Right atrium auricular region (tissue), 2 donors: ENCODE measurements at regions not wholly inside any gene's neighbourhood (a gene's known extent, or its start where the extent isn't known, plus 50 kb on each side); places are given as distances from the start of the nearest gene placed in this dataset.

Experiments used
- DNase-seq: peaks from one replicate; pipeline ENCODE4 v3.0.0-alpha.2; 2019; ENCODE audit warnings: low spot score
- H3K27ac ChIP-seq, 2 donors: fragments of 200-600 bp; sonication (generic); 1 replicate in 1 of 2; 2 replicates in 1 of 2; pipeline ENCODE4 v1.5.1; 2016 to 2019
- H3K27me3 ChIP-seq, 2 donors: fragments of 200-600 bp; sonication (generic); one replicate each; pipeline versions ENCODE4 v1.5.1 to v1.6.0; 2017 to 2019
- H3K36me3 ChIP-seq: fragments of 200-600 bp; sonication (generic); one replicate; pipeline ENCODE4 v1.5.1; 2016
- H3K4me1 ChIP-seq, 2 donors: fragments of 200-600 bp; sonication (generic); one replicate each; pipeline versions ENCODE4 v1.5.1 to v1.6.0; 2017 to 2019
- H3K4me3 ChIP-seq, 2 donors: fragments of 200-600 bp; sonication (generic); 1 replicate in 1 of 2; 2 replicates in 1 of 2; pipeline ENCODE4 v1.5.1; 2017 to 2019; ENCODE audit warnings: mild to moderate bottlenecking in 1 of 2, moderate library complexity in 1 of 2
- H3K9me3 ChIP-seq, 2 donors: fragments of 200-600 bp; sonication (generic); one replicate each; pipeline ENCODE4 v1.5.1; 2019
- TF ChIP-seq, protein P1 (sequence below), 2 donors: fragments of 200-600 bp; sonication (generic); IDR thresholded peaks; one replicate each; pipeline ENCODE4 v1.5.1; 2019; ENCODE audit warnings: antibody characterized with exemption in 2 of 2

DNA sequence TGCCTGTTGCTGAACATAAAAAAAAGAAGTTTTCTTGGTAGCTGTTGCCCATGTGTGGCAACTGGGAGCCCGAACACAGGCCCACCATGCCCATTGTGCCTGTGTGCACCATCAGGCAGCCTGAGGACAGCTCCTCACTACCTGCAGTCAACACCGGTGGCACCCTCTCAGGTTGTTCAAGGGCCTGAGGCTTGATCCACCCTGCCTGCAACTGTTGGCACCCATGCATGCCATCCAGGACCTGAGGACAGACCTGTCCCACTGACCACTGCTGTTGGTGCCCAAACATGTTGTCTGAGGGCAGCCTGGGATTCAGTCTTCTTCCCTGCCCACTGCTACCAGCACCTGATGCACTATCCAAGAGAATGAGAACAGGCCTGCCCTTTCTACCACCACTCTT lies 661.1 kb upstream of the ZNF804A start:
- Histone ChIP-seq H3K9me3 (peaks cover 0 to 21% of the 10 kb centered on the region in 2 donors), H3K4me1 (no peaks in the 10 kb centered on the region), H3K4me3 (no peak overlapping the region), H3K36me3 (no peaks in the 10 kb centered on the region), H3K27ac (no peak overlapping the region), H3K27me3 (no peaks in the 10 kb centered on the region)
- no peak for DNase-seq
- TF ChIP-seq, protein P1, sequence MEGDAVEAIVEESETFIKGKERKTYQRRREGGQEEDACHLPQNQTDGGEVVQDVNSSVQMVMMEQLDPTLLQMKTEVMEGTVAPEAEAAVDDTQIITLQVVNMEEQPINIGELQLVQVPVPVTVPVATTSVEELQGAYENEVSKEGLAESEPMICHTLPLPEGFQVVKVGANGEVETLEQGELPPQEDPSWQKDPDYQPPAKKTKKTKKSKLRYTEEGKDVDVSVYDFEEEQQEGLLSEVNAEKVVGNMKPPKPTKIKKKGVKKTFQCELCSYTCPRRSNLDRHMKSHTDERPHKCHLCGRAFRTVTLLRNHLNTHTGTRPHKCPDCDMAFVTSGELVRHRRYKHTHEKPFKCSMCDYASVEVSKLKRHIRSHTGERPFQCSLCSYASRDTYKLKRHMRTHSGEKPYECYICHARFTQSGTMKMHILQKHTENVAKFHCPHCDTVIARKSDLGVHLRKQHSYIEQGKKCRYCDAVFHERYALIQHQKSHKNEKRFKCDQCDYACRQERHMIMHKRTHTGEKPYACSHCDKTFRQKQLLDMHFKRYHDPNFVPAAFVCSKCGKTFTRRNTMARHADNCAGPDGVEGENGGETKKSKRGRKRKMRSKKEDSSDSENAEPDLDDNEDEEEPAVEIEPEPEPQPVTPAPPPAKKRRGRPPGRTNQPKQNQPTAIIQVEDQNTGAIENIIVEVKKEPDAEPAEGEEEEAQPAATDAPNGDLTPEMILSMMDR (IDR thresholded peaks at IDR 0.05) = no peak

DNA sequence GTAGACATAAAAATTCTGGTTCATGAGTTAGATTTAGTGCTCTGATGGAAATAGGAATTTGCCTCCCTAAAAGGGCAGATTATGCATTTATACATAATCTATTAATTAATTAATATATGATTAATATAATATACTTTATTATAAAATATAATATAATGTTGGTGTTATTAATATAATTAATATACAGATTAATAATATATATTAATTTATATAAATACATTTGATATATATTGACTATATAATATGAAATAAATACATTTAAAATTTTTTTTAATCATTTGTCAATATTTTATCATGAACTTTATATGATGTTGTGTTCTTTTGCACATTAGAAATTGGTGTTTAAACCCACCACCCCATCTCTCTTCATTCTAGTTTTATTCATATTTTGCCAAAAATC lies 652.1 kb upstream of the ZNF804A start:
- no peaks in the 10 kb centered on the region for H3K27me3 ChIP-seq
- TF ChIP-seq, protein P1 (IDR thresholded peaks at IDR 0.05) = no peak
- H3K27ac ChIP-seq = no peak overlapping the region

DNA sequence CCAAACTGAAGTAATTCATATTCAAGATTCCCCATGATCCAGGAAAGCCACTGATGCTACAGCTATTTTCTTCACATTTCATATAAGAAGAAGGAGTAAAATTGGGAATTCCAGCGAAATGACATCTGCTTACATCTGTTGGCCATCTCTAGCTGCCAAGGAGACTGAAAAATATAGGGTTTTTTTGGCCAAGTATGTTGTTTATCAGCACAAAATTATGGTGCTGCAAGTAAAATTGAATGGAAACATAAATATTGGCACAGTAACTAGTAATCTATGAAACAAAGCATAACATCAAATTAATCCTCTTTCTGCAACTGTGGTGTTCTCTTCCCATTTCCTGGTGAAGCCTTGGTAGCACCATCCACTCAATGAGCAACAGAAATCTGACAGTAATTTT lies 649.5 kb upstream of the ZNF804A start:
- TF ChIP-seq, protein P1 (IDR thresholded peaks at IDR 0.05) = no peak
- no peak for DNase-seq
- H3K4me3 ChIP-seq = no peak overlapping the region

More for the DNA sequence above, 652.1 kb upstream of the ZNF804A start:
- no peak for DNase-seq
- H3K4me3 ChIP-seq = no peak overlapping the region
- no peaks in the 10 kb centered on the region for H3K9me3 ChIP-seq
- H3K4me1 ChIP-seq = no peaks in the 10 kb centered on the region
- H3K36me3 ChIP-seq = no peaks in the 10 kb centered on the region

DNA sequence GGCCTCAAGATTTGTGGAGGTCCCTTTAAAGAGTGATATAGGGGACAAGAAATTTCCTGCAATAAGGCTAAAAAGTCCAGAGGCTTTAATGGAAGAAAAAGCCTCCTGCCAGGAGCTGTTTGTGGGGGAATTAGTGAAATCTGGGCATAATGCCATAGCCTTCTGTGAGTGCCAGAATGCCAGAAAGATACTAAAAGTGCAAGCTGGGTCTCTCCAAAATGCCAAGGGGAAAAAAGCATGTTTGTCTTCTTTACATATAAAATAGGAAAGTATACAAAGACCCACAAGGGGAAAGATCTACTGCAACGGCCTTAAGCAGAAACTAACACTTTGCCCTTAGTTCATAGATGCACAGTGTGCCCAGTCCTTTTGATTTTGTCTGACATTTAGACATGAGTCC lies 647.7 kb upstream of the ZNF804A start:
- H3K27ac ChIP-seq = no peak overlapping the region
- TF ChIP-seq, protein P1 (IDR thresholded peaks at IDR 0.05) = no peak
- H3K4me3 ChIP-seq = no peak overlapping the region
- H3K9me3 ChIP-seq = no peaks in the 10 kb centered on the region
- H3K27me3 ChIP-seq = no peaks in the 10 kb centered on the region
- no peaks in the 10 kb centered on the region for H3K36me3 ChIP-seq
- no peak for DNase-seq
- H3K4me1 ChIP-seq = no peaks in the 10 kb centered on the region

More for the DNA sequence above, 649.5 kb upstream of the ZNF804A start:
- Histone ChIP-seq H3K27me3 (no peaks in the 10 kb centered on the region), H3K27ac (no peak overlapping the region), H3K9me3 (no peaks in the 10 kb centered on the region), H3K4me1 (no peaks in the 10 kb centered on the region), H3K36me3 (no peaks in the 10 kb centered on the region)

DNA sequence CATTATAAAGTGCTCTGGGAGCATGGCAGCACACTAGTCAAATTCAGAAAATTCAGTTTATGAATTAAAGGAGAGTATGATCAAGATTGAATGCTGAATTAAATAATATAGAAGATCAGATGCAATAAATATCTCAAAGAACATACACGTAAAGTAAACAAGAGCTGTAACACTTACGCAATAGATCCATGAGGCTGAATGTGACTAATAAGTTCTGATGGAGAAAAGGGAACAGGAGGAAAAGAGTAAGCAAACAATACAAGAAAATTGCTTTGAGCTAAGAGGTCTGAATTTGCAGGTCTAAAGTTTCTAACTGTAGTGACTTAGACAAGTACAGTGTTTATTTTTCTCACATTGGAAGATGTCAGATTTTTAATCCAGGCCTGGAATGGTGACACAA lies 646.7 kb upstream of the ZNF804A start:
- H3K4me1 ChIP-seq = no peaks in the 10 kb centered on the region
- TF ChIP-seq, protein P1 (IDR thresholded peaks at IDR 0.05) = no peak
- H3K9me3 ChIP-seq = no peaks in the 10 kb centered on the region
- DNase-seq = no peak
- H3K4me3 ChIP-seq = no peak overlapping the region
- H3K27me3 ChIP-seq = no peaks in the 10 kb centered on the region
- no peak overlapping the region for H3K27ac ChIP-seq
- H3K36me3 ChIP-seq = no peaks in the 10 kb centered on the region

DNA sequence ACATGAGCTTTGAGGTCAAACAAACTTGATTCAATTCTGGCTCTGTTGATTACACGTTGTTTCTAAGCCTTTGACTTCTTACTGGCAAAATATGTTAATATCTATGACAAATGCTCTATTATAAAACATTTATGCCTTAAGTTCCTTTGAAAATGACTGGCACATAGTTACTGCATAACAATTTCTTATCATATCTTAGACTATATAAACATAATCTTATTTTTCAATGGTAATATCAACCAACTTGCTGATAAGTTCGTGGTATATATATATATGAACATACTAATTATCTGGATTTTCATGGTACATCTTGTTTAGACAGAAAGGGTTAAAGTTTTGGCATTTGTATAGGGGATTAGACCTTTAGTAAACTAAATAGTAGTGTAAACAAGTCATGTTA lies 645.6 kb upstream of the ZNF804A start:
- DNase-seq = no peak
- Histone ChIP-seq H3K36me3 (no peaks in the 10 kb centered on the region), H3K27me3 (no peaks in the 10 kb centered on the region), H3K4me3 (no peak overlapping the region), H3K4me1 (no peaks in the 10 kb centered on the region), H3K9me3 (no peaks in the 10 kb centered on the region), H3K27ac (no peak overlapping the region)
- TF ChIP-seq, protein P1 (IDR thresholded peaks at IDR 0.05) = no peak
